Aorta (tissue), 5 donors: ENCODE measurements at regions not wholly inside any gene's neighbourhood (a gene's known extent, or its start where the extent isn't known, plus 50 kb on each side); places are given as distances from the start of the nearest gene placed in this dataset.

Experiments
- ATAC-seq: fragments of 200-7000 bp; cut with Tn5 transposase; one replicate; pipeline ENCODE4 v1.9.1; 2022; ENCODE audit warnings: moderate library complexity; ENCODE audit not compliant: low FRiP score
- DNase-seq, 2 donors: peaks; one replicate each; pipeline ENCODE4 v3.0.0-alpha.2; 2020
- H3K27ac ChIP-seq, 2 donors: one replicate each; pipeline ENCODE4 v1.5.1; 2013; ENCODE audit warnings: low read length in 2 of 2, mild to moderate bottlenecking in 2 of 2, moderate library complexity in 2 of 2, control low read depth in 1 of 2, inconsistent platforms in 1 of 2, low read depth in 1 of 2
- H3K27me3 ChIP-seq, 2 donors: one replicate each; pipeline ENCODE4 v1.6.1; 2013; ENCODE audit warnings: control low read depth in 1 of 2, low read length in 1 of 2, mild to moderate bottlenecking in 1 of 2, moderate library complexity in 1 of 2; ENCODE audit not compliant: insufficient read depth in 2 of 2, control insufficient read depth in 1 of 2
- H3K36me3 ChIP-seq, 2 donors: one replicate each; pipeline ENCODE4 v1.6.1; 2013; ENCODE audit warnings: control low read depth in 1 of 2, low read length in 1 of 2, mild to moderate bottlenecking in 1 of 2; ENCODE audit not compliant: insufficient read depth in 2 of 2, control insufficient read depth in 1 of 2
- H3K4me1 ChIP-seq, 2 donors: one replicate each; pipeline ENCODE4 v1.6.1; 2013; ENCODE audit warnings: low read length in 2 of 2, control low read depth in 1 of 2, mild to moderate bottlenecking in 1 of 2, moderate library complexity in 1 of 2; ENCODE audit not compliant: insufficient read depth in 2 of 2, control insufficient read depth in 1 of 2
- H3K4me3 ChIP-seq, 2 donors: one replicate each; pipeline ENCODE4 v1.5.1; 2013; ENCODE audit warnings: low read length in 2 of 2, control low read depth in 1 of 2, mild to moderate bottlenecking in 1 of 2
- H3K9me3 ChIP-seq: one replicate; pipeline ENCODE4 v1.6.1; 2013; ENCODE audit warnings: mild to moderate bottlenecking, low read length; ENCODE audit not compliant: control insufficient read depth
- WGBS, 2 donors: extraction: QIAGEN DNeasy Blood & Tissue Kit; methylation state at CpG; one replicate each; pipeline ENCODE4 v1.1.7; 2013; 5-methylcytosine and 5-hydroxymethylcytosine counted together
- intact Hi-C, 2 donors: fragments of 100-400 bp; cut with DNase I; formaldehyde crosslinking; loops; one replicate each; pipeline versions ENCODE4 v1.14.2 to v1.15.0; 2022
- donor health status: healthy with polysubstance abuse.
- donor health status: Bipolar disorder and iron deficiency.
- donor health status: DM: no; HTN: no; CAD: no.
- donor health status: DM: no; HTN: no; CAD: no.
- donor health status: DM: yes; HTN: yes; CAD: no.

- DNase-seq, result no peak
- H3K27ac ChIP-seq, result no peak overlapping the region
- intact Hi-C loops, result no loop called here
- H3K27me3 ChIP-seq, result no peaks in the 10 kb centered on the region
- H3K4me1 ChIP-seq, result peaks cover 0 to 9% of the 10 kb centered on the region in 2 donors
- no peaks in the 10 kb centered on the region for H3K36me3 ChIP-seq
- no peak for ATAC-seq
- H3K9me3 ChIP-seq, result peaks cover 2% of the 10 kb centered on the region
- H3K4me3 ChIP-seq, result no peak overlapping the region
- WGBS, 2 donors, result 92 to 94% methylated on average over 6 of the region's 6 CpGs
Observed at GRCh38 chr1:239742416-239743109, 349.1 kb upstream of the FMN2 start.

- no peak for ATAC-seq
- H3K27me3 ChIP-seq, result no peaks in the 10 kb centered on the region
- no peaks in the 10 kb centered on the region for H3K4me1 ChIP-seq
- H3K27ac ChIP-seq, result no peak overlapping the region
- peaks cover 2% of the 10 kb centered on the region for H3K9me3 ChIP-seq
- WGBS, 2 donors, result 58 to 61% methylated on average over 3 of the region's 3 CpGs
- no peak for DNase-seq
- no peaks in the 10 kb centered on the region for H3K36me3 ChIP-seq
- intact Hi-C loops, result no loop called here
- H3K4me3 ChIP-seq, result no peak overlapping the region
Observed at GRCh38 chr1:239744851-239745250, 346.8 kb upstream of the FMN2 start.

GRCh38 chr1:239755107-239755912, 336.4 kb upstream of the FMN2 start:
- Histone ChIP-seq H3K27me3 (no peaks in the 10 kb centered on the region), H3K4me3 (no peak overlapping the region), H3K27ac (no peak overlapping the region), H3K9me3 (no peaks in the 10 kb centered on the region), H3K36me3 (no peaks in the 10 kb centered on the region), H3K4me1 (no peaks in the 10 kb centered on the region)
- 81 to 82% methylated on average over 2 of the region's 2 CpGs for WGBS, 2 donors
- ATAC-seq (no peak), DNase-seq (no peak)
- intact Hi-C loops, result no loop called here

GRCh38 chr1:239757716-239758115, 334.0 kb upstream of the FMN2 start:
- intact Hi-C loops, result no loop called here
- ATAC-seq (no peak), DNase-seq (no peak)
- Histone ChIP-seq H3K9me3 (no peaks in the 10 kb centered on the region), H3K4me1 (no peaks in the 10 kb centered on the region), H3K27ac (no peak overlapping the region), H3K4me3 (no peak overlapping the region), H3K36me3 (no peaks in the 10 kb centered on the region), H3K27me3 (no peaks in the 10 kb centered on the region)
- WGBS, 2 donors, result 89 to 91% methylated on average over 2 of the region's 2 CpGs

- Histone ChIP-seq H3K27ac (no peak overlapping the region), H3K9me3 (no peaks in the 10 kb centered on the region), H3K4me3 (no peak overlapping the region), H3K27me3 (no peaks in the 10 kb centered on the region), H3K4me1 (no peaks in the 10 kb centered on the region), H3K36me3 (no peaks in the 10 kb centered on the region)
- no peak for DNase-seq
- 92 to 94% methylated on average over 3 of the region's 3 CpGs for WGBS, 2 donors
- no peak for ATAC-seq
- intact Hi-C loops, result no loop called here
Observed at GRCh38 chr1:239758756-239759155, 332.9 kb upstream of the FMN2 start.

- no peaks in the 10 kb centered on the region for H3K27me3 ChIP-seq
- ATAC-seq, result no peak
- no peak overlapping the region for H3K4me3 ChIP-seq
- no peaks in the 10 kb centered on the region for H3K9me3 ChIP-seq
- no peaks in the 10 kb centered on the region for H3K36me3 ChIP-seq
- no peak overlapping the region for H3K27ac ChIP-seq
- H3K4me1 ChIP-seq, result no peaks in the 10 kb centered on the region
- WGBS, 2 donors, result 90 to 95% methylated on average over 8 of the region's 8 CpGs
- DNase-seq, result no peak
- intact Hi-C loops, result no loop called here
Observed at GRCh38 chr1:239761509-239761908, 330.2 kb upstream of the FMN2 start.

- ATAC-seq (no peak), DNase-seq (no peak)
- 69 to 93% methylated on average over 1 of the region's 1 CpG for WGBS, 2 donors
- Histone ChIP-seq H3K36me3 (no peaks in the 10 kb centered on the region), H3K9me3 (no peaks in the 10 kb centered on the region), H3K4me1 (no peaks in the 10 kb centered on the region), H3K27ac (no peak overlapping the region), H3K4me3 (no peak overlapping the region), H3K27me3 (no peaks in the 10 kb centered on the region)
- intact Hi-C loops, result no loop called here
Observed at GRCh38 chr1:239763850-239764249, 327.8 kb upstream of the FMN2 start.

GRCh38 chr1:239764546-239764945, 327.1 kb upstream of the FMN2 start:
- no peak for ATAC-seq
- WGBS, 2 donors, result 88 to 92% methylated on average over 2 of the region's 2 CpGs
- H3K27me3 ChIP-seq, result no peaks in the 10 kb centered on the region

GRCh38 chr1:239765163-239765562, 326.5 kb upstream of the FMN2 start:
- intact Hi-C loops, result no loop called here
- H3K4me1 ChIP-seq, result no peaks in the 10 kb centered on the region
- DNase-seq, result no peak
- H3K9me3 ChIP-seq, result no peaks in the 10 kb centered on the region
- H3K27ac ChIP-seq, result no peak overlapping the region
- no peak for ATAC-seq
- H3K4me3 ChIP-seq, result no peak overlapping the region
- no peaks in the 10 kb centered on the region for H3K27me3 ChIP-seq
- WGBS, 2 donors, result 91 to 96% methylated on average over 5 of the region's 5 CpGs
- no peaks in the 10 kb centered on the region for H3K36me3 ChIP-seq

More at GRCh38 chr1:239764546-239764945, 327.1 kb upstream of the FMN2 start:
- Histone ChIP-seq H3K27ac (no peak overlapping the region), H3K4me1 (no peaks in the 10 kb centered on the region), H3K4me3 (no peak overlapping the region), H3K9me3 (no peaks in the 10 kb centered on the region), H3K36me3 (no peaks in the 10 kb centered on the region)
- intact Hi-C loops, result no loop called here
- no peak for DNase-seq
